DND-41 (cell line): ENCODE measurements at regions not wholly inside any gene's neighbourhood (a gene's known extent, or its start where the extent isn't known, plus 50 kb on each side); places are given as distances from the start of the nearest gene placed in this dataset.

Experiments used
- ATAC-seq: fragments of 200-7000 bp; cut with Tn5 transposase; 3 replicates; pipeline ENCODE4 v1.9.1; 2021; ENCODE audit warnings: low read depth; ENCODE audit not compliant: insufficient read depth
- DNase-seq: peaks from one replicate; pipeline ENCODE4 v3.0.0-alpha.2; 2020
- H2AFZ ChIP-seq: 2 replicates; pipeline ENCODE4 v1.6.0; 2012; ENCODE audit warnings: low read depth, low read length
- H3K27ac ChIP-seq: 2 replicates; pipeline ENCODE4 v1.5.1; 2012; ENCODE audit warnings: low read length, inconsistent platforms
- H3K27me3 ChIP-seq: fragments of 200-600 bp; sonication (generic); 2 replicates; pipeline ENCODE4 v1.6.0; 2012; ENCODE audit warnings: low read length, mild to moderate bottlenecking, inconsistent platforms; ENCODE audit not compliant: insufficient read depth, poor library complexity
- H3K36me3 ChIP-seq: 2 replicates; pipeline ENCODE4 v1.5.1; 2012; ENCODE audit warnings: low read length, inconsistent platforms; ENCODE audit not compliant: insufficient read depth
- H3K4me1 ChIP-seq: 2 replicates; pipeline ENCODE4 v1.5.1; 2012; ENCODE audit warnings: mild to moderate bottlenecking, low read length; ENCODE audit not compliant: insufficient read depth
- H3K4me2 ChIP-seq: 2 replicates; pipeline ENCODE4 v1.6.0; 2012; ENCODE audit warnings: mild to moderate bottlenecking, moderate library complexity, low read length, inconsistent platforms; ENCODE audit not compliant: insufficient read depth
- H3K4me3 ChIP-seq, 2 experiments: fragments of 200-600 bp in 1 of 2; shearing (Covaris generic) in 1 of 2; 2 replicates each; pipeline ENCODE4 v1.5.1; 2012 to 2016; ENCODE audit warnings: inconsistent platforms in 2 of 2, low read length in 2 of 2, mild to moderate bottlenecking in 2 of 2, low read depth in 1 of 2, moderate library complexity in 1 of 2
- H3K79me2 ChIP-seq: 2 replicates; pipeline ENCODE4 v1.6.0; 2012; ENCODE audit warnings: low read length, inconsistent platforms; ENCODE audit not compliant: insufficient read depth
- H3K9ac ChIP-seq: 2 replicates; pipeline ENCODE4 v1.6.0; 2012; ENCODE audit warnings: low read depth, mild to moderate bottlenecking, inconsistent platforms, low read length, moderate library complexity
- H3K9me3 ChIP-seq: 2 replicates; pipeline ENCODE4 v1.5.1; 2012; ENCODE audit warnings: low read length, moderate library complexity, mild to moderate bottlenecking, inconsistent platforms; ENCODE audit not compliant: insufficient read depth, severe bottlenecking
- H4K20me1 ChIP-seq: 2 replicates; pipeline ENCODE4 v1.6.0; 2012; ENCODE audit warnings: low read length; ENCODE audit not compliant: insufficient read depth
- EZH2 ChIP-seq: IDR thresholded peaks from 3 replicates; pipeline ENCODE4 v1.6.1; 2012; ENCODE audit warnings: borderline replicate concordance, low read depth, mild to moderate bottlenecking, moderate library complexity, low read length, inconsistent platforms; ENCODE audit not compliant: severe bottlenecking
- TF ChIP-seq, protein P1 (sequence below): IDR thresholded peaks from 2 replicates; pipeline ENCODE4 v1.5.1; 2012; ENCODE audit warnings: borderline replicate concordance, low read length, moderate library complexity, mild to moderate bottlenecking; ENCODE audit not compliant: poor library complexity, severe bottlenecking; ENCODE audit errors: extremely low read depth

DNA sequence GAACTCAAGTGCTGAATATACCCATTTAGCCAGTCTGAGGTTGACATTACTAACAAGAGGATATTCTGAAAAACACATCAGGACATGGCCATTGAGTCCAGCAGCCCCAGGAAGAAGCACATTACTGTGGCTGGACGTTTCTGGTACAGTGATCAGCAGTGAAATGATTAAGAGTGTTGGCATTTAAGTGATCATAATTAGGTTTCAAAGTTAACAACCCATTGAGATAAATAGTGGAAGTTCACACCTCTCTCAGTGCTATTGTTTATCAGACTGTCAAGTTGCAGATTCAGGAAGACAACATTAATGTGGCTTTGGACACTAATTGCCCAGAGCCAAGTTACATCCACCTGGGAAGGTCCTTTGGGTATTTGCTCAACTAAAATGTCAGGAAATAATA lies 139.5 kb upstream of the GAREM1 start:
- DNase-seq (no peak), ATAC-seq (no peak)
- no peak overlapping the region for H3K4me3 ChIP-seq
- no peaks in the 10 kb centered on the region for H3K36me3 ChIP-seq
- H3K9ac ChIP-seq: no peak overlapping the region
- H3K9me3 ChIP-seq: no peaks in the 10 kb centered on the region
- no peaks in the 10 kb centered on the region for H3K27me3 ChIP-seq
- TF ChIP-seq EZH2: no peak
- H3K27ac ChIP-seq: no peak overlapping the region
- no peaks in the 10 kb centered on the region for H3K4me1 ChIP-seq
- no peak overlapping the region for H3K4me2 ChIP-seq
- no peak overlapping the region for H2AFZ ChIP-seq
- H4K20me1 ChIP-seq: no peaks in the 10 kb centered on the region
- no peaks in the 10 kb centered on the region for H3K79me2 ChIP-seq

DNA sequence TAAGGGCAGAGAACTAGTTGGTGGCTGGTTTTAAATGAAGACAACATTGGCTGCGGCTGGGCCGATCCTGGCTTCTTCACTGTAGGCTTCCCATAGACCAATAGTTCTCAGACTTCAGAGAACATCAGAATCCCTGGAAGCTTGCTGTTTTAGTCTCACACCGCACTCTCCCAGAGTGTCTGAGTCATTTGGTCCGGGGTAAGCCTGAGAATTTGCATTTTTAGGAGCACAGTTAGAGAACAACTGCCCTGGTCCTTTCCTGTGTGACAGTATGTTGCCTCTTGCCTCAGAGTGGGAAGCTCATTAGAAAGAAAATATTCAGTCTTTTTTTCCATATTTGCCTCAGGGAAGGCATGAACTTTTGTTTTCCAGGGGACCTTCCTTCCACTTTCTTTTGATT lies 137.1 kb upstream of the GAREM1 start:
- no peak for TF ChIP-seq EZH2
- TF ChIP-seq, protein P1, sequence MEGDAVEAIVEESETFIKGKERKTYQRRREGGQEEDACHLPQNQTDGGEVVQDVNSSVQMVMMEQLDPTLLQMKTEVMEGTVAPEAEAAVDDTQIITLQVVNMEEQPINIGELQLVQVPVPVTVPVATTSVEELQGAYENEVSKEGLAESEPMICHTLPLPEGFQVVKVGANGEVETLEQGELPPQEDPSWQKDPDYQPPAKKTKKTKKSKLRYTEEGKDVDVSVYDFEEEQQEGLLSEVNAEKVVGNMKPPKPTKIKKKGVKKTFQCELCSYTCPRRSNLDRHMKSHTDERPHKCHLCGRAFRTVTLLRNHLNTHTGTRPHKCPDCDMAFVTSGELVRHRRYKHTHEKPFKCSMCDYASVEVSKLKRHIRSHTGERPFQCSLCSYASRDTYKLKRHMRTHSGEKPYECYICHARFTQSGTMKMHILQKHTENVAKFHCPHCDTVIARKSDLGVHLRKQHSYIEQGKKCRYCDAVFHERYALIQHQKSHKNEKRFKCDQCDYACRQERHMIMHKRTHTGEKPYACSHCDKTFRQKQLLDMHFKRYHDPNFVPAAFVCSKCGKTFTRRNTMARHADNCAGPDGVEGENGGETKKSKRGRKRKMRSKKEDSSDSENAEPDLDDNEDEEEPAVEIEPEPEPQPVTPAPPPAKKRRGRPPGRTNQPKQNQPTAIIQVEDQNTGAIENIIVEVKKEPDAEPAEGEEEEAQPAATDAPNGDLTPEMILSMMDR: no peak
- Histone ChIP-seq H3K4me1 (no peaks in the 10 kb centered on the region), H3K36me3 (no peaks in the 10 kb centered on the region), H3K4me2 (no peak overlapping the region), H3K9me3 (no peaks in the 10 kb centered on the region), H3K27me3 (no peaks in the 10 kb centered on the region), H2AFZ (no peak overlapping the region), H3K27ac (no peak overlapping the region), H3K79me2 (no peaks in the 10 kb centered on the region), H3K9ac (no peak overlapping the region), H4K20me1 (no peaks in the 10 kb centered on the region), H3K4me3 (no peak overlapping the region)
- ATAC-seq: no peak
- no peak for DNase-seq

DNA sequence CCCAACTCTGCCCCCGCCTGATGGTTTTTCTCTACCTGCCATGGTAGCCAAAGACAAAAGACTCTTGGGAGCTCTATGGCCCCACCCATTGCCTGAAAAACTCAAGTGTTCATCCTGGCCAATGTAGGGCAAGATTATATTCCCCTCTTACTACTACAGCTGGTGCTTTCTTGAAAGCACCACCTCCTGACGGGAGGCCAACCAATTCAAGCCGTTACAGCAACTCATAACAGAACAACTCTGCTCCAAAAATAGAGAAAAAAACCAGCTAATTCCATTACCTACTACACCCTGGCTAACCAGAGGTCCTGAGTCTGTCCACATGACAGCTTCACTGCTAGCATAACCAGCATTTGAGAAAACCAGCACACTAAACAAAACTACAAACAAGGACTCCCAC lies 127.5 kb upstream of the GAREM1 start:
- no peak overlapping the region for H3K9ac ChIP-seq

DNA sequence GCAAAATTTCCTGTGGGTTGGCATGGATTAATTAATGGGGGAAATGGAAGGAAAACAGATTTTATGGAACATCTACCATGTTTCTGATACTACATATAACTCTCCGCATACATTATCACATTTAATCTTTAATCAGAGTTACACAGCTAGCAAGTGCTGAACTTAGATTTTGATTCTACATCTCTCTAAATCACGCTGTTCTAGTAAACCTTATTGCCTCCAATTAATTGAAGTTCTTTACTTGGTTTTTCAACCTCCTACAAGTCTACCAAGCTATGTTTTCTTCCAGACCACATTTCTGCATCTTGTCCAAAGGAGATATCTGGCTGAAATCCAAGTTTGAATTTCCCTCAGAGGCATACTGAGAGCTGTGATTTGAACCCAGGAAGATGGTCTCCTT lies 125.8 kb upstream of the GAREM1 start:
- ATAC-seq: no peak
- Histone ChIP-seq H3K4me3 (no peak overlapping the region), H3K36me3 (no peaks in the 10 kb centered on the region)

More for the DNA sequence above, 127.5 kb upstream of the GAREM1 start:
- no peak for ATAC-seq
- H3K36me3 ChIP-seq: no peaks in the 10 kb centered on the region
- no peak for TF ChIP-seq EZH2
- TF ChIP-seq, protein P1: no peak
- H3K27me3 ChIP-seq: no peaks in the 10 kb centered on the region
- no peaks in the 10 kb centered on the region for H4K20me1 ChIP-seq
- H3K4me3 ChIP-seq: no peak overlapping the region
- H3K9me3 ChIP-seq: no peaks in the 10 kb centered on the region
- DNase-seq: no peak
- no peak overlapping the region for H3K4me2 ChIP-seq
- H3K4me1 ChIP-seq: no peaks in the 10 kb centered on the region
- no peaks in the 10 kb centered on the region for H3K79me2 ChIP-seq
- H3K27ac ChIP-seq: no peak overlapping the region
- H2AFZ ChIP-seq: no peak overlapping the region

More for the DNA sequence above, 125.8 kb upstream of the GAREM1 start:
- Histone ChIP-seq H3K4me2 (no peak overlapping the region), H3K9ac (no peak overlapping the region), H3K4me1 (no peaks in the 10 kb centered on the region), H3K9me3 (no peaks in the 10 kb centered on the region), H4K20me1 (no peaks in the 10 kb centered on the region), H3K27ac (no peak overlapping the region), H2AFZ (no peak overlapping the region), H3K79me2 (no peaks in the 10 kb centered on the region), H3K27me3 (no peaks in the 10 kb centered on the region)
- DNase-seq: no peak
- no peak for TF ChIP-seq EZH2
- TF ChIP-seq, protein P1: no peak
